Activated CD4-positive, CD25-positive, alpha-beta regulatory T cell treated with anti-CD3 and anti-CD28 coated beads, Interleukin-2, amount 50 U/mL, for 24 hours (primary cell): ENCODE measurements at regions not wholly inside any gene's neighbourhood (a gene's known extent, or its start where the extent isn't known, plus 50 kb on each side); places are given as distances from the start of the nearest gene placed in this dataset.
"Not testable (repeated sequence)": the region's sequence is repeated elsewhere in the genome, so short reads cannot be mapped to it uniquely, and the experiment has no call there.

Source experiments
- ATAC-seq, 2 donors: fragments of 150-1000 bp; cut with Tn5 transposase; one replicate each; pipeline ENCODE4 v1.10.0; 2021; ENCODE audit warnings: mild to moderate bottlenecking in 1 of 2, moderate library complexity in 1 of 2

GRCh38 chr6:111925296-111925695 lies 52.0 kb upstream of the FYN start:
- peak; percentile 56 to 58 for ATAC-seq

GRCh38 chr6:111926731-111927302 lies 53.6 kb upstream of the FYN start:
- no peak for ATAC-seq

- no peak for ATAC-seq
These were observed 54.1 kb upstream of the FYN start for GRCh38 chr6:111927321-111927720.

- ATAC-seq = no peak
These were observed 54.9 kb upstream of the FYN start for GRCh38 chr6:111928139-111928538.

- not testable (repeated sequence) for ATAC-seq
These were observed 61.4 kb upstream of the FYN start for GRCh38 chr6:111934611-111935010.

GRCh38 chr6:111936718-111937117 lies 63.5 kb upstream of the FYN start:
- no peak for ATAC-seq

GRCh38 chr6:111938710-111939109 lies 65.5 kb upstream of the FYN start:
- ATAC-seq = no peak

GRCh38 chr6:111939902-111940301 lies 66.7 kb upstream of the FYN start:
- ATAC-seq = no peak

GRCh38 chr6:111940801-111941200 lies 67.5 kb upstream of the FYN start:
- no peak for ATAC-seq

GRCh38 chr6:111941686-111942330 lies 68.6 kb upstream of the FYN start:
- ATAC-seq = no peak

GRCh38 chr6:111942561-111942960 lies 69.3 kb upstream of the FYN start:
- ATAC-seq = no peak

GRCh38 chr6:111943266-111943665 lies 70.0 kb upstream of the FYN start:
- no peak for ATAC-seq

GRCh38 chr6:111943726-111944125 lies 70.5 kb upstream of the FYN start:
- no peak for ATAC-seq

GRCh38 chr6:111944541-111944940 lies 71.3 kb upstream of the FYN start:
- no peak for ATAC-seq

- ATAC-seq = no peak
These were observed 76.3 kb upstream of the FYN start for GRCh38 chr6:111949546-111949945.

GRCh38 chr6:111949984-111950383 lies 76.7 kb upstream of the FYN start:
- not testable (repeated sequence) for ATAC-seq

- no peak for ATAC-seq
These were observed 77.6 kb upstream of the FYN start for GRCh38 chr6:111950661-111951496.

- ATAC-seq = no peak
These were observed 78.3 kb upstream of the FYN start for GRCh38 chr6:111951497-111952085.

- ATAC-seq = no peak
These were observed 79.0 kb upstream of the FYN start for GRCh38 chr6:111952274-111952673.

- peak in 1 of 2 donors; percentile 51 for ATAC-seq
These were observed 79.7 kb upstream of the FYN start for GRCh38 chr6:111952821-111953540.

GRCh38 chr6:111956098-111956497 lies 82.8 kb upstream of the FYN start:
- no peak for ATAC-seq

- ATAC-seq = no peak
These were observed 84.5 kb upstream of the FYN start for GRCh38 chr6:111957623-111958315.
